ENCODE measurements at regions not wholly inside any gene's neighbourhood (a gene's known extent, or its start where the extent isn't known, plus 50 kb on each side); places are given as distances from the start of the nearest gene placed in this dataset.

DNA sequence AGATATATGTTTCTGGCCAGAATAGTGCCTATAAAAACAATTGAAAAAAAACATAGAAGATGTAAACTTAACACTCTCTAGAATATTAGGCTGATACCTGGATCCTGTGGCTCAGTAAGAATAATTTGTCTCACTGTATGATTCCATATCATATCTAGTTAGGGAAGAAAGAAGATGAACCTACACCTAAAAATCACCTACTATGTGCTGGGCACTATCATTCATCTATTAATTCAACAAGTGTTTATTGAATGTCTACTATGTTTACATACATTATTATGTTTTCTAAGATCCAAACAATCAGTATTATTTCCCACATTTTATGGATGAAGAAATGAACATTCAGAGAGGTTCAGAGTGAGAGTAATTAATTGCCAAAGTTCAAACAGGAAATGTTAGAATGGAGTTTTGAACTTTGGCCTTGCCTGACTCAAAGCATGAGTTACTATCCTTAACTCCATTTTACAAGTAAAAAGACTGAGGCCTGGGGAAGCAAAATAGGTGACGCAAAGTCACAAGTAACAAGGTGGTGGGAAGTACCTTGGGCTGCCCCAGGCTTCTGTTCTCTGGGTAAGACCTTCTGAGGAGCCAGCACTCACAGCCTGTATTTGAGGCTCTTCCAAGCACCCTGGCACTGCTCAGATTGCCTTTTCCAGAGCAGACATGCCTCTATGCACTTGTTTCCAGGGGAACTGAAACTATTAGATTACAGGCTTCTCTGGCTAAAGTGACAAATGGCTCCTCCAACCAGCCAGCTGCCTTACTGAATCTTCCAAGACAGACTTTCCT lies 111.1 kb upstream of the ACSL4 start:
- no peak for DNase-seq

DNA sequence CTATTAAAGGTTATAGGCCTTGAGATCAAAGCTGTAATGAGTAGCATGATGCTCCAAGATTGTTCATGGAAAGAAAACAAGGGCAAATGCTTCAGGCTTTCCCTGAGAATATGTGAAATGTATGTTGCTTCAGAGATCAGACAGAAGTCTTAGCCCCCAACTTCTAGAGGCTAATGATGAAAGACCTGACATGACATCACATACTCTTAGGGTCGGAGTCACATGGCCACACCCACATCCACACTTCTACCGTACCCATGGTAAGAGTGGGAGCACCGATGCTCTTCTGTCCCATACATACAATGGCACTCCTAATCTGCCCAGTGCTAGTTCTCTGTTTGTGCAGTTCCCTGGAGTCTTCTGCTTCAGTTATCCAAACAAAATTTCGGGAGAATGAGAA lies 111.9 kb upstream of the ACSL4 start:
- DNase-seq = no peak

DNA sequence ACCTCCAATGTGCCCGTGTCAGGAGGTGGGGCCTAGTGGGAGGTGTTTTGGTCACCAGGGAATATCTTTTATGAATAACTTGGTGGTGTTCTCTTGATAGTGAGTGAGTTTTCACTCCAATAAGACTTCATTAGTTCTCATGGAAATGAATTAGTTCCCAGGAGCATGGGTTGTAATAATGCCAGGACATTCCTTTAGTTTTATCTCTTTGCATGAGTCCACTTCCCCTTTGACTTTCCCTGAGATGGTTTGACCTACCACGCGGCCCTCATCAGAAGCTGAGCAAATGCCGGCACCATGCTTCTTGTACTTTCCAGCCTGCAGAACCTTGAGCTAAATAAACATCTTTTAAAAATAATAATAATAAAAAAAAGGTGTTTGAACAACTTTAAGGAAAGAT lies 112.9 kb upstream of the ACSL4 start:
- no peak for DNase-seq

DNA sequence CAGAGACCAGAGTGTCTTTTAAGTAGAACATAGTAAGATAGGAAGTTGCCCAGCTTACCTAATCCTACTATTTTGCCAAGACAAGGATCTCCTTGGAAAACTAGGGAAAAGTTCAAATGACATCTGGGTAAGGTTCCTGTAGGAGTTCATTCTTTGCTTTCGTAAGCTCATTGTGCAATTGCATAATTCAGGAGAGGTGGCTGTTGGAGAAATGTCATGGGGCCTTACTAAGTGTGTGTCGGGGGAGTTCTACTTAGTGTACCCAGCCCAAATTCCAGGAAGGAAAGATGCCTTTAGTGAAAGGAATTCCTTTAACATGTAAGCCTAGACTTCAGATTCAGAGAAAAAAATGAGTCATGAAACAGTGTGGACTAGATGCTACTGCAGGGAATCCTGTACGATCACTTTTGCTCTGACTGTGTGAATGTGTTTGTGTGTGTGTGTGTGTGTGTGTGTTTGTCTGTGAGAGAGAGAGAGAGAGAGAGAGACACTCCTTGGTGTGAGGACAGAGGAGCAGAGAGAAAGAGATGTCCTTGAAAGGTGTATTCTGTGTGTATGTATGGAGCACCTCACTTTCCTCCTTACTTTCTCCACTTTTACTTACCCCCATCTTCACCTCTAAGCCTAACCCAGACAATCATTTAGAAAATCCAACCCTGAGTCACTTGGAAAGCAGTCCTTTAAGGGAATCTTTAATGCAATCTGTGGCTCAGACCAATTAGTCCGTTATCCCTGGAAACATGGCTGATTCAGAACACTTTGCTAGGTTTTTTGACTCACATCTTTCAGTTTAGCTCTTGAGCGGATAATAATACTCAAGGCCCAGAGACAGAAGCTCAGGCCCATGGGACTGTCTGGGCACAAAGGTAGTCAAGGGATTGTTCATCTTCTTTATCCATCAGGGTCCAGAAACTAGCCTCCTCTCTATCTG lies 114.5 kb upstream of the ACSL4 start:
- DNase-seq = no peak

DNA sequence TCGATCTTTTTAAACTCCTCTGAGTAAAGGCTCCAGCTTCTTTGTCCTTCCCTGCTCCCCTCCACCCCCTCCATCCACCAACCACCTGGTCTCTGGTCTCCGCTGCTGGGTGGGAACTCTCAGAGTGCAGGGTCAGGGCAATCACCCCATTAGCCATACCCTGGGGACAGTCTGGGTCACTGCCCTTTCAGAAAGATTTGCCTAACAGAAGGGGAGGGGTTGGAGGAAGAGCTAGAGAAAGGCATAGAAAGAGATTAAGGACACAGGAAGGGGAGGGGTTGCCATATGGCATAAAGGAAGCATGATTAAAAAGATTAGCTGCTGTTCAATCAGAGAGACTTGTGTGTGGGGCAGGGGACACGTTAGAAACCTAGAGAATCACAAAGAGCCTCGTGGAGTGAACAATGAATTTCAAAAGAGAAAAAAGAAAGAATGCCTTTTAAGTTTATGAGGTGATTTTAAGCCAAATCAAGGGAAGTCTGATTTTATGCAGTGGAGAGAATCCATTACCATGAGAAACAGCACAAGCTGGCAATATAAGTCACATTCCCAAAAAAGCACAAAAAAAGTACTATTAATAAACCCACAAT lies 115.5 kb upstream of the ACSL4 start:
- peak; percentile 36 for DNase-seq

DNA sequence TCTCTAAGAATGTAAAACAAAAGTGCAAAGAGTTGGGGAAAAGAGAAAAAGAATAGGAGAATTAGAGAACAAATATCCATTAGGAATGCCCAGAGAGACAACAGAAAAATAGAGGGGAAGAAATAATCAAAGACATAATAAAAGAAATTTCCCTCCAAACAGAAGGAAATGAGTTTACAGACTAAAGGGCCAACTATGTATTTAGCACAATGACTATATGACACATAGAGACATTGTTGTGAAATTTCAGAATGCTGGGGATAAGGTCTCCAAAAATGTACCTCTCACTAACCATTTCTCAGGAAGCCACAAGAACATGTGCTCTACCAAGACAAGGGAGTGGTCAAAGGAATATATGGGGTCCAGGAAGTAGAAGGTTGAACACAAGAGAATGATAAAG lies 121.0 kb upstream of the ACSL4 start:
- DNase-seq = no peak

DNA sequence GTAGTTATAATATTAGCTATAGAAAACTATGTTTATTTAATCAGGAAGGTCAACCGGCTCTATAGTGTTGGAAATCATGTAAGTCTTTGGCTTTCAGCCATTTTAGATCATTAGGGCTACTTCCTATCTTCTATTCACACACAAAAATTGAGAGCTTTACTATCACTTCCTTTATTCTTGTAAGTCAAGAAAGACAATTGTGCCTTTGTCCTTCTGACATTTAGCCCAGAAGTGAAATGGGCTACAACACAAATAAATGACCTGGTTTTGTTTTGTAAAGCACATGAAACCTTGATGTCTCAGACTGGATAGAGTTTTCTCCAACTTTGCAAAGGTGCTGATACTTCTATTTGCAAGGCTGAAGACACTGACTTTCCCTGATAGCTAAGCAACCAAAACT lies 122.4 kb upstream of the ACSL4 start:
- DNase-seq = no peak

DNA sequence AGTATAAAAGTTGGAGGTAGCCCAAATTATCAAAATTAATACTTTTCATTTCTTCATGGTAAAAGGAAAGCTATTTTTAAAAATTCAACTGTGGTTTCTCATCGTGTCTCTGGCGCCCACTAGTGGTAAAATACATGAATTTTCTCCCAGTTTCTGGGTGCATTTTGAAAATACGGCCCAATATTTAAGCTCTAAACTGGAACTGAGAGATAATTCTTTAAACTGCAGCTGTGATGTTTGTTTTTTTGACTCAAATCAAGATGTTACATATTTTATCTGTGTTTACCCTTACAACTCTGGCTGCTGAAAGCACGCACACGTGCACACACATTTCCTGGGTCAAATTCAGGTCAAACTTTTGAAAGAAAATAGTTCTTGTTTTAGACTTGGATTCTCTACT lies 123.9 kb upstream of the ACSL4 start:
- no peak for DNase-seq

DNA sequence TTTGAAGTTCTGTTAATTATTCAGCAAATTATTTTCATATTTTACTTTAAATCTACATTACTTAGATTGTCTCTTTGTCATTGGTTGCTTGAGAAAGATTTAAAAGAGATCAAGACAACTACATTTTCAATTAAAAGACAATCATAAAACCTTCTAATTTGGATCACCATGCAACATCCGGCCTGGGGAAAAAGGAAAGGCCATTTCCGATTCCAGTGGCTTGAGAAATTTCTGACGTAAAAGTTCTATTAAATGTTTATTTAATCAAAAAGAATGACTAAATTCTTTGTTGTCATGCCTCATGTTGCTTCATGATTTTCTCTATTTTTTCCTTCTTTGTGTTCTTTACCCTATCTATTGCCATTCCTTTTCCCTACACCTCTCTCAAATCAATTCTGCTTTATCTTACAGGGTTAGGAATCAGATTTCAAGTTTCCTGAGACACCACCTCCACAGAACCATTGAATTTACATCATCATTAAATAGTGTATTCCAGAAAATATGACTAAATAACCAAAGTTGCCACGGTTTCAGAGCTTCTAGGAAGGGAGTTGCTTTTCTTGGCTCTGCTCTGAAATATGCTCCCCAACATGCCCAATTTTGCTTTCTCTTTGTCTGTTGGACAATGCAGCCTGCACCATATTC lies 124.6 kb upstream of the ACSL4 start:
- DNase-seq = no peak

DNA sequence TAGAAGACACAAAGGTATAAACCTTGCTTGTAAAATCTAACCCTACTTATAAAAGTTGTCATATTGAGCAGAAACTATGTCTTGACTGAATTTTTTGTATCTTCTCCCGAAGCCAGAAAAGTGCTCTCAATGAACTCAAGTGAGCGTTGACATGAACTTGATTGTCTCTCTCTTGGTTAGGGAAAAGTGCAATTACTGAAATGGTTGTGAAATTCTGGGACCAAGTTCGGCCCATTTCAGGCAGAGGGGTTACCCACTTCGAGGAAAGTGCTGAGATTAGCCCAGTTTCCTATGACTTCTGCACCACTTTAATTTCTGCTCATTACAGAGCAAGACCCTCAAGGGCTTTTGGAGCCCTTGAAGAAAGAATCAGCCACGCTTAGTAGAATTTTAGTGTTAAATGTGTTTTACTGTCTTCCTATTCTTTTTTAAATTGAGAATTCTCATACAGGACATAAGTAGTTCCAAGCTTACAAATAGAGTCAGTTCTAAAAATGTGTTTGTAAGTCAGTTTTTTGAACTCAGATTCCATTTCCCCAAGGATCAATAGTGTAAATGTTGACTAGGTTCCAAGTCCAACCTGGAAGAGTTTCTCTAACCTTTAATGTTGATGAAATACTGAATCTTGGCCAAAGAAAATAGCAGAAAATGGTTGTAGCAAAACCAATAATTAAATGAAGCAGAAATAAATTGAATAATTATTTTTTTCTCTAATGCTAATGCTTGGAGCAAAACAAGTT lies 125.7 kb upstream of the ACSL4 start:
- no peak for DNase-seq

DNA sequence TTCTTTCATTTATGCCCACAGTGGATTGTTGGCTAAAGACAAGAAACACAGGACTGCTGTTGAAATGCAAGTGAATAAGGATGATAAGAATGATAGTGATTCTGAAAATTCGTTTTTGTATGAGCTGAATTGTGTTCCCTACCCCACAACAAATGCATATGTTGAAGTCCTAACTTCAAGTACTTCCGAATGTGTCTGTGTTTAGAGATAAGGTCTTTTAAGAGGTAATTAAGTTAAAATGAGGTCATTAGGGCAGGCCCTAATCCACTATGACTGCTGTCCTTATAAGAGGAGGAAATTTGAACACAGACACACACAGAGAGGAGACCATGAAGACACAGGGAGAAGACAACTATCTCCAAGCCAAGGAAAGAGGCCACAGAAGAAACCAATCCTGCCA lies 126.6 kb upstream of the ACSL4 start:
- DNase-seq = no peak

DNA sequence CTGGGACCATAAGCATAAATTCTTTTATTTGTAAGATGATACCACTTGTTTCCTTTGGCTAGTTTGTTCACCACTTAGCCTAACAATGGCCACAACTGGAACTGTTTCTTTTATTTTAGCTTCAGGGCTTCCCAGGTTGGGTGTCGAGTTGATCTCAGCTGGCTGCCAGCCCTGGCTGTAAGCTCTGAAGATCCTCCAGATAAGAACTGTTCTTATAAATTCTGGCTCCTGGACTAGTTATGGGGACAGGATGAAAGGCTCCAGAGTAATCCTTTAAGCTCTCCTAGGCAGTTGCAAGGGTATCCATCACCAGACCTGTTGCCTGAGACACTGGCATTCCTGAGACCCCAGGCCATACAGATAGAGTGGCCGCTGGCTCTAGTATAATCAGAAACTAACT lies 129.4 kb upstream of the ACSL4 start:
- no peak for DNase-seq

DNA sequence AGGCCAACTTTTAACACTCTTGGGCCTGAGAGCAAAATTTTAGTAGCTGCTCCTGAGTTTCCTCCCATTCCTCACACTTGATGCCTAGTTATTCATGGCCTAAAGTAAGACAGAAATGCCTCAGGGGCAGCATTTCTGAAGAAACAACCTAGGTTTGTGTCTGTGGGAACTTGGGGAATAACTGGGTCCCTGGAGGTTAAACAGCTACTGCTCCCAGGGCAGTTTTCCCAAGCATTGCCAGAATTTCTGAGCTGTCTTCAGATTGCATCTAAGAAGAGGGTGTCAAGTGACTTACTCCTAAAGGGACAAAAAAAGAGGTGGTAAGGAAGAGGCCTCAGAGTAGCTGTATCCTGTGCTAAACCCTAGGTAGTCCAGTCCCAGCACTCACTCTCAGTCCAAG lies 130.8 kb upstream of the ACSL4 start:
- no peak for DNase-seq

DNA sequence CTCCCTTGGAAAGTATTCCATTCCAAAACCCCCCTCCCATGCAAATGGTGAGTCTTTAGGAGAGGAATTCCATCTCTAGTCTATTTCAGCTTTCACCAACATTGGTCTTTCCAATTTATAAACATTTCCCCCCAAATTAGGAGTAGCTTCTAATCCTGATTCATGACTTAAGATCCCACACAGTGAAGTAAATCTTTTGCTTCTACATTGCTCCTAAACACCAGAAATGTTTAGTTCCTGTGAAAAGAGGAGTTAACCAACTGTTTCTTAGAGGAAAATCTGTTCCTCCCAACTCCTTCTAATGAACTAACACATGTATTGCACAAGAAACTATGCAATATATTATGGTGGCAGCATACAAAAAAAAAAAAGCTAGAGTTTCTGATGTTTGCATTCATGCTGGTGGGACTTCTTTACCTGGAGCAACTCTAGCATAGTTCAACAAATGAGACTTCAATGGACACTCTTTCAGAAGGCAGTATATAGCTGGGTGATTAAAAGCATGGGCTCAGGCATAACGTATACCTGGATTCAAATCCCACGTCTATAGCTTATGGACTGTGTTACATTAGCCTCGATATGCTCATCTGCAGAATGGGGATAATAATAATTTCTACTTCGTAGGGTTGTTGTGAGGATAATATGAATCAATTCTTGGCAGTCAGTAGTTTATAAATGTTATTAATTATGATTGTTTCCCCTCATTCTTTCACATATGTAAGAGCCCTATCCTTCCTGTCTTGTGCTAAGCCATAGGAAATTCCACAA lies 131.6 kb upstream of the TMEM164 start:
- DNase-seq = no peak

DNA sequence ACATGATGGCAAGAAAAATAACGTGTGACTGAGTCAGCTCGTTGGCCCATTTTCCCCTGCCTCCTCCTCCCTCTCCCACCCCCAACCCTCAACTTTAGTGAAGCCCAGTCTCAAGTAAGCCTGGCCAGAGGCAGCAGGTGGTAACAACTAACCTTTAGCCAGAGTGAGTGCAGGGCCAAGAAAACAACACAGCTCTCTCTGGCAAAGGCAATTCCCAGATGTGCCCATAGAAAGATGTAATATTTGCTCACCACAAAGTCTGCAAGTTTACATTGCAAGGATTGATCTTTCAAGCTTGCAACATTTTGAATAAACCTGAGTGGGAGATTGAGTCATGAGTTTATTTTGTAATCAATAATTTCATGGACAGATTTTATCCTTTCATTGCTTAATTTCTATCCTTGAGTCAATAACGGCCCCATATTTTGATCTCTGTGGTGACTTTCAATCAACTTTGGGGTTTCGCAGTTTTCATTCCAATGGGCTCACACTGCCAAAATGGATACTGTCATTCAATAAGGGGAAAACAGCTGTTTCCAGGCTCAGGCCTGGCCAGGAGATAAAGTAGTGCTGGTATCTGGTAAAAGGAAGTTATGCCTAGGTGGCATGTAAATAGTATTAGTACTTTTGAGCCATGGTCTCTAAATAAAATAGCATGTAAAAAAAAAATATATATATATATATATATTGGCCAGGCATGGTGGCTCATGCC lies 130.7 kb upstream of the TMEM164 start:
- DNase-seq = no peak

DNA sequence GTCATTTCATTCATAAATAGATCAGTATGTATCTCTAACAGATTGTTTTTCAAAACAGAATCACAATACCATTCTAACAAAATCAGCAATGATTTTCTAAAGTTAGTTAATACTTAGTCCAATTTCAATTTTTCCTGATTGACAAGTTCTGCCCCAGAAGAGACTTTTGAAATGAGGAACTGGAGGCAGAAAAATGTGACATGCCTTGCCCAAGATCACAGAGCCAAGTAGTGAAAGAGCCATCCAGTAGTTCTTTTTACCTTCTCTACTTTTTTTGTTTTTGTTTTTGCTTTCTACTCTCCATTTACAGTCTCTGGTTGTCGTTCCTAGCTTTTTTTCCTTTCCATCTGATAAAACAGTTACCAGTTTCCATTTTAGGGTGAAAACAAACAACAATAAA lies 129.3 kb upstream of the TMEM164 start:
- DNase-seq = no peak

DNA sequence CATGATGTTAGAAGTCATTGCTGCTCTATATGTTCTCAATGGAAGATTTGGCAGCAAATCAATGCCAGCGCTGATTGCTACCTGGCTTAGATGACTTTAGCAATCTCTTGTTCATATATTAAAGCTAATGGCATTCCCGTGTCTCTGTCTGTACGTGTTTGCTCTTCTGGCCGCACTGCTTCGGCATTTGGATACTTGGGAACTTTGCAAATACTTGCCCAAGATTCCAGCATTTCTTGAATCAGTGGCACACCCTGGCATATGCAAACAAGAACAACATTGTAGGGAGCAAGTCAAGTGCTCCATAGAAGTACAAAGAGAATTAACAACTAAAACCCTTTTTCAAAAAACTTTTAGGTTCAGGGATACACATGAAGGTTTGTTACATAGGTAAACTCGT lies 128.9 kb upstream of the TMEM164 start:
- DNase-seq = no peak

DNA sequence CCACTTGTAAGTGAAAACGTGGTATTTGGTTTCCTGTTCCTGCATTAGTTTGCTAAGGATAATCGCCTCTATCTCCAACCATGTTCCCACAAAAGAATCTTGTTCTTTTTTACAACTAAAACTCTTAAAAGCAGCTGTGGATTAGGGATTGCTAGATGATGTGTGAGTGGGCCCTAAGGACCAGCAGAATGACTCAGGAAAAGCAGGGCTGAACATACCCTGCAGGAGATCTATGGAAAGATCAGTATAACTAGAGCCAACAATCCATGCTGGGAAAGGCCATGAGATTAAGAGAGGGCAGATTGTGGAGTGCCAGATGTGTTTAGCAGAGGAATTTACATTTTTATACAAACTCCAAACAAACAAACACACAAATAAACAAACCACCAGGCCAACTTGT lies 128.4 kb upstream of the TMEM164 start:
- no peak for DNase-seq

DNA sequence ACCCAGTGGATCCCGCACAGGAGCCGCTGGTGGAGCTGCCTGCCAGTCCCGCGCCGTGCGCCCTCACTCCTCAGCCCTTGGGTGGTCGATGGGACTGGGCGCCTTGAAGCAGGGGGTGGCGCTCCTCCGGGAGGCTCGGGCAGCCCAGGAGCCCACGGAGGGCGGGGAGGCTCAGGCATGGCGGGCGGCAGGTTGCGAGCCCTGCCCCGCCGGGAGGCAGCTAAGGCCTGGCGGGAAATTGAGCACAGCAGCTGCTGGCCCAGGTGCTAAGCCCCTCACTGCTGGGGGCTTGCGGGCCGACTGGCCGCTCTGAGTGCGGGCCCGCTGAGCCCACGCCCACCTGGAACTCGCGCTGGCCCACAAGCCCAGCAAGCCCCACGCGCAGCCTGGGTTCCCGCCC lies 127.1 kb upstream of the TMEM164 start:
- no peak for DNase-seq

DNA sequence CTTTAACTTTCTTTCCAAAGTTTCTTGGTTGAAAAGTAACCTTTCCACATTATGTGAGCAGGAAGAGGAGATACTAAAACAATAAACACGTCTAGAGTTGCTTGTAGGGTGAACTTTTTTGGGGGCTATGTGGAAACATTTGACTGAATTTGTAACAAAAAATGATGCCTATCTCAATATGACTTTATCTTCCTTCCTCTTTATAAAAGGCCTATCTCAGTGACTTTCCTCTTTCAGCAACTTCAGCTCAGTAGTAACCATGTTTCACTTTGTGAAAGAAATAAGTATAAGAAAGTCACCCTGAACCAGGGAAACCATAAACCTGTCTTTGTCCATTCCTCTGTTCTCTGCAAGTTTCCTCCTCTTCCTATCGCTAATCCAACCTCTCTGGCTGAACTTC lies 124.7 kb upstream of the TMEM164 start:
- DNase-seq = peak; percentile 28

DNA sequence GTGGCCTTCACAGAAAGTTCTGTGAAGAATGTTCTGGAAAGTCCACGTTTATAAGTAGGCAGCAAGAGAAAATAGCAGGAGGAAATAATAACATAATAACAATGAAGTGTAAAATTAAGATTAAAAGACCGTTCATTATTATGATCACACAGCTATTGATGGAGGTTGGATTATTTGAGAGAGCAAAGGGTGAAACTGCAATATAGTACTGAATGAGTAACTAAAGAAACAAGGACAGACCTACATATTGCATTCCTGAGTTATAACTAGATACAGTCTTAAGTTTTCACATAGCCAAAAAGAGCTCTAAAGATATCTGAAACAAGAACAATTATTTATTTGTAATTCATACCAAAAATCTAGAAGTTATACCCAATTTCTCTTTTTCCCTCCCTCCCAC lies 122.9 kb upstream of the TMEM164 start:
- DNase-seq = no peak

Measured in GF-D8 (cell line).